Testis (tissue), 2 donors: ENCODE measurements at regions not wholly inside any gene's neighbourhood (a gene's known extent, or its start where the extent isn't known, plus 50 kb on each side); places are given as distances from the start of the nearest gene placed in this dataset.

Source experiments
- DNase-seq: peaks from one replicate; pipeline ENCODE4 v3.0.0-alpha.2; 2019
- H3K27ac ChIP-seq, 2 donors: fragments of 200-600 bp; sonication (generic); one replicate each; pipeline ENCODE4 v1.5.1; 2019
- H3K27me3 ChIP-seq: fragments of 200-600 bp; sonication (generic); one replicate; pipeline ENCODE4 v1.5.1; 2019
- H3K36me3 ChIP-seq: fragments of 200-600 bp; sonication (generic); one replicate; pipeline ENCODE4 v1.5.1; 2017; ENCODE audit warnings: low read depth; ENCODE audit errors: missing control alignments
- H3K4me1 ChIP-seq: fragments of 200-600 bp; sonication (generic); one replicate; pipeline ENCODE4 v1.5.1; 2019
- H3K4me3 ChIP-seq, 2 donors: fragments of 200-600 bp; sonication (generic); one replicate each; pipeline ENCODE4 v1.5.1; 2017 to 2019
- H3K9me3 ChIP-seq: fragments of 200-600 bp; sonication (generic); one replicate; pipeline ENCODE4 v1.5.1; 2017
- CTCF ChIP-seq, 3 experiments: fragments of 450-650 bp in 2 of 3; fragments of 200-600 bp in 1 of 3; sonication (generic) in 1 of 3; IDR thresholded peaks; one replicate each; pipeline ENCODE4 v1.5.1; 2016 to 2019; ENCODE audit warnings: antibody characterized with exemption in 3 of 3, mild to moderate bottlenecking in 2 of 3, moderate library complexity in 1 of 3
- POLR2A ChIP-seq: fragments of 450-650 bp; IDR thresholded peaks from one replicate; pipeline ENCODE4 v1.6.1; 2017; ENCODE audit warnings: antibody characterized with exemption, mild to moderate bottlenecking, moderate library complexity
- WGBS, 2 donors: methylation state at CpG; one replicate each; pipeline ENCODE4 v1.1.5; 2018; 5-methylcytosine and 5-hydroxymethylcytosine counted together
- intact Hi-C: fragments of 100-400 bp; cut with DNase I; formaldehyde crosslinking; loops from one replicate; pipeline ENCODE4 v1.15.1; 2023; ENCODE audit warnings: low total_unique reads
- small RNA-seq, 2 donors: library from RNA; depleted of rRNA; stranded (forward); fragments of <200 nt; gene quantifications; one replicate each; pipeline ENCODE3, GENCODE V24; 2016

DNA sequence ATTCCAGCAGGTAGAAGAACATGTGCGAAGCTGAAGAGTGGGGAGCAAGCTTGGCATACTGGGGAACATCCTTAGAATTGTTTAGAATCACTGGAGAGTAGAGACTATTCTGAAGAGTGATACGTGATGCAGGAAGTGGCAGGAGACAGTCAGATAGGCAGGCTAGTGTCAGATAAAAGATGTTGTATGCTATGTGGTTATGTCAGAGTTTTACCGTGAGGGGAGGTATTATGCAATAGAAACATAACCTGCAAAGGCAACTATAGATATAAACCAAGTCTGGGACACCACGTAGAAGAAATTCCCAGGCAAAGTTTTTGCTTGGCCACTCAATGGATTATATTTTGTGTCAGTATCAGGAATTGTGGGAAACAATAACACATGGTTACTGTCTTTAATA lies 62.0 kb upstream of the ZSWIM2 start:
- Histone ChIP-seq H3K36me3 (no peaks in the 10 kb centered on the region), H3K9me3 (no peaks in the 10 kb centered on the region), H3K4me1 (no peaks in the 10 kb centered on the region), H3K27me3 (no peaks in the 10 kb centered on the region), H3K4me3 (no peak overlapping the region), H3K27ac (no peak overlapping the region)
- WGBS, 2 donors, result 73 to 82% methylated on average over 4 of the region's 4 CpGs
- no peak for DNase-seq
- TF ChIP-seq CTCF (IDR thresholded peaks at IDR 0.05), result no peak
- TF ChIP-seq POLR2A, result no peak
- intact Hi-C loops, result no loop called here

- 81 to 91% methylated on average over 3 of the region's 3 CpGs for WGBS, 2 donors
- no peak for DNase-seq
- no peak overlapping the region for H3K27ac ChIP-seq
- no peaks in the 10 kb centered on the region for H3K4me1 ChIP-seq
- intact Hi-C loops, result no loop called here
- no peaks in the 10 kb centered on the region for H3K36me3 ChIP-seq
- TF ChIP-seq POLR2A (no peak), CTCF (IDR thresholded peaks at IDR 0.05) (no peak)
- no peaks in the 10 kb centered on the region for H3K27me3 ChIP-seq
- no peaks in the 10 kb centered on the region for H3K9me3 ChIP-seq
- no peak overlapping the region for H3K4me3 ChIP-seq
Observed at GRCh38 chr2:186909095-186909494, 60.1 kb upstream of the ZSWIM2 start.

DNA sequence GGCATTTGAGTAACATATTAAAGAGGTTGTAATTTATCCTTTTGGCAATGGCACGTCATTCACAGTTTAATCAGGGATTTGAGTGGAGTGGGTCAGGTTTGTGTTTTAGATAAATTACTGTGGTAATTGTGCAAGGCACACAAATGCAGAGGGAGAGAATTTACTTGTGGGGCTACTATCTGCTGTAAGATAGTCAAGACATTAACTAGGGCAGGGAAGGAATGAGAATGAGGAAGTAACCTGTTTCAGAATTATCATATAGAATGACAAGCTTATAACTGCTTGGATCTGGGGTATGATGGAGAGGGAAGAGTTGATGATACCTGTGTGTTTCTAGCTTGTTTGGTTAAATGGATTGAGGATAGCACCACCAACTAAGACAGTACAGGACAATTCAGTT lies 58.9 kb upstream of the ZSWIM2 start:
- Histone ChIP-seq H3K4me3 (no peak overlapping the region), H3K36me3 (no peaks in the 10 kb centered on the region), H3K9me3 (no peaks in the 10 kb centered on the region), H3K27me3 (no peaks in the 10 kb centered on the region), H3K4me1 (no peaks in the 10 kb centered on the region), H3K27ac (no peak overlapping the region)
- TF ChIP-seq POLR2A (no peak), CTCF (IDR thresholded peaks at IDR 0.05) (no peak)
- intact Hi-C loops, result no loop called here
- 72 to 87% methylated on average over 1 of the region's 1 CpG for WGBS, 2 donors
- DNase-seq, result no peak

- intact Hi-C loops, result no loop called here
- Histone ChIP-seq H3K27ac (no peak overlapping the region), H3K27me3 (no peaks in the 10 kb centered on the region), H3K9me3 (no peaks in the 10 kb centered on the region), H3K4me1 (no peaks in the 10 kb centered on the region), H3K4me3 (no peak overlapping the region), H3K36me3 (no peaks in the 10 kb centered on the region)
- WGBS, 2 donors, result 70 to 72% methylated on average over 2 of the region's 2 CpGs
- TF ChIP-seq POLR2A (no peak), CTCF (IDR thresholded peaks at IDR 0.05) (peak in 1 of 3 experiments; percentile 45)
- no peak for DNase-seq
Observed at GRCh38 chr2:186903216-186903615, 54.2 kb upstream of the ZSWIM2 start.

Small RNA genes in the stretch of these regions (small RNA-seq; reads per million reads assigned to genes)
- gene RN7SKP42, result 0 reads per million in 2 donors
- 0 reads per million in 2 donors for gene RNU6-989P
